Left forelimb (tissue), 1 donor: ENCODE measurements at regions not wholly inside any gene's neighbourhood (a gene's known extent, or its start where the extent isn't known, plus 50 kb on each side); places are given as distances from the start of the nearest gene placed in this dataset.

Source experiments
- DNase-seq: peaks from one replicate; pipeline ENCODE4 v3.0.0-alpha.2; 2018; ENCODE audit warnings: low spot score

DNA sequence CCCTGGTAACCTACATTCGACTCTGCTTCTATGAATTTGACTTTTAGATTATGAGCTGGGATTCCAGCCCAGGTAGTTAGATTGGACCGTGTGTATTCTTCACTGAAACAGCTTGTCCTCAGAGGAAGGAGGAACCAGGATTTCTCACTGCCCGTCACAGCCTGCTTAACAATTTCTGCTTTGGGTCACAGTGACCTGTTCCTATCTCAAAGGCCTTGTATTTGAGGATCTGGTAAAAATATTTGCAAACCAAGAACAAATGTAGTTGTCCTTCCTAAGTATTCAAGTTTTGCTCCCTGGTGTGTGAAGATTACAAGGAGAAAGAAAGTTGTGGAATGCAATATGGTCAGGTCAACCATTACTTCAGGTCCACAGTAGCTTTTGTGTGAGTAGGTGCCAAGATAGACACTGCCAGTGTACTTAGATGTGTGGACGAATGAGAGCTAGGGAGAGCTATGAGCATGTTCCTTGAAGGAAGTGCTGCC is 55.1 kb downstream of the KIF4B start:
- DNase-seq, result no peak

- DNase-seq, result no peak
Measured at GRCh38 chr5:155069961-155070360, 56.4 kb downstream of the KIF4B start.

DNA sequence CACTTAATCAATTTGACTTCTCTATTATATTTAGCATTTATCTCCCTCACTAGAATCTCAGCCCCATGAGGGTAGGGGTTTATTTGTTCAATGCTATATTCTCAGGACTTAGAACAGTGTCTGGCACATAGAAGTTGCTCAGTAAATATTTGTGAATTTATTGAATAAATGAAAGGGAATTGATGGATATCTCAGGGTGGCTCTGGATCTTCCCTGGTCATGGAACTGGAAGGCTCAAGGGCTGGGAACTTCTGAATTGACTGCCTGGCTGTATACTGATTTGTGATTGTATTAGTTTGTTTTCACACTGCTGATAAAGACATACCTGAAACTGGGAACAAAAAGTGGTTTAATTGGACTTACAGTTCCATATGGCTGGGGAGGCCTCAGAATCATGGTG is 57.2 kb downstream of the KIF4B start:
- no peak for DNase-seq

- DNase-seq, result no peak
Measured at GRCh38 chr5:155076379-155076778, 62.8 kb downstream of the KIF4B start.

GRCh38 chr5:155079698-155080097 is 66.1 kb downstream of the KIF4B start:
- DNase-seq, result no peak

GRCh38 chr5:155080721-155081120 is 67.2 kb downstream of the KIF4B start:
- DNase-seq, result no peak

DNA sequence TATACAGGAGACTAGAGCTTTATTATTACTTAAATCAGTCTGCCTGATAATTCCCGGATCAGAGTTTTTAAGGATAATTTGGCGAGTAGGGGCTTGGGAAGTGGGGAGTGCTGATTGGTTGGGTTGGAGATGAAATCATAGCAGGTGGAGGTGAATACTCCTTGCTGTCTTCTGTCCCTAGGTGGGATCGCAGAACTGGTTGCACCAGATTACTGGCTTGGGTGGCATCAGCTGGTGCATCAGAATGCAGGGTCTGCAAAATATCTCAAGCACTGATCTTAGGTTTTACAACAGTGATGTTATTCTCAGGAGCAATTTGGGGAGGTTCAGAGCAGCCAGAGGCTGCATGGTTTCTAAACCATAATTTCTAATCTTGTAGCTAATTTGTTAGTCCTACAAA is 68.1 kb downstream of the KIF4B start:
- no peak for DNase-seq

DNA sequence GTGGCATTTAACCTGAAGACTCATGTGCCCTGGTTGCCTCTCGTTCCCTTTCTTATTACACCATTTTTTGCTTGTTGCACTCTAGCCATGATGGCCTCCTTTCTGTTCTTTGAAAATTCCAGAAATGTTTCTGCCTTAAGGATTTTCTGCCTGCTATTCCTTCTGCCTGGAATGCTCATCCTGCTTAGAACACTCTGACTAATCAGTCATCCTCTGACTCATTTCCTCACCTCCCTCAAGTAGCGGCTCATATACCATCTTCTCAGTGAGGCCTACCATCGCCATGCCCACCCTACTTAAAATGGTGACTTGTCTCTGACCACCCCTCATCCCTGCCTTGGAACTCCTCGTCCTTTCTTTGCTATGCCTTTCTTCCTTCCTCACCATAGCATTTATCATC is 68.8 kb downstream of the KIF4B start:
- DNase-seq, result no peak

DNA sequence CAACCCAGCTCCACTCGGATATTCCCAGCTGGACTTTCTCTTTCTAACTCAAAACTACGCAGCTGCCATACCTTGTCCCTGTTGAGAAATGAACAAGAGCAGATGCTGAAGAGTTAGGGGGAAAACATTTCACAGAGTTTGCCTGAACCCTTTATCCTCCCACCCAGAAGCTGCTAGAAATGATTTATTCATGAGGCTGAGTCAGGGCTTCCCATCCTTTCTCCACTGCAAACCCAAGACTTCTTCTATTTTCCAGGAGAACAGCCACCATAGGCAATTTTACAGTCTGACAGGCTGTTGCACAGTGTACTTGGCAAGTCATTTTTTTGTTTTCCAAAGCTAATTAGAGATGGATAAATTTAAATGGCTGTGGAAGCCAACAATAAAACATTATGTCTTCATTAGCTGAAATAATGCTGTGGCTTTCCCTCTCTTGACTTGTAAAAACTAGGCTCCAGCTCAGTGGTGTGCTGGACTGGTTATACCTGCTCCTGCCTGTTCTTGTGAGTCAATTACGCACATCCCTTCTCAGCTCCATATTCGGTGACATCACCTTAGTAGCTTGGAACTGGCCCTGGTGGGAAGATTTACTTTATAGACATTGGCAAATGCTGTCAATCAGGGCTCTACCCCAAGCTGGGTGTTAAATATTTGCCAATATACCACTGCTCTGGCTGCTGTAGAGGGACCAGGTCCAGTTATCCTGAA is 71.9 kb downstream of the KIF4B start:
- DNase-seq, result no peak

DNA sequence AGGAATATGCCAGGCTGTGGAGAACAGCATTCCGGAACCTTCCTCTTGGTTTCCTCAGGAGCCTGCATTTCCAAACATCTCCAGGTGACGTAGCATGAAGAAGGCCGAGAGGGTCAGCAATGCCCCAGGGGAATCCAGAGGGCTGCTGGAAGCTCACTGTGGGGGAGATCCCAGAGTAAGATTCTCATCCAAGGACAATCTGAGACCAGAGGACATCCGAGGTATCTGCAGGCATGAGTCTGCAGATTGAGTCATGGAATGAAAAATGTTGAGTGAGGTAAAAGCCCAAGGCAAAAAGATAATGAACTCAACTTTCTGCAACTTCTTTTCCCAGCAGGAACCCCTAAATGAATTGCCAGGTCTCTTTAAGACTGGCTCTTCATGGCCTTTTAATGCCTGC is 73.5 kb downstream of the KIF4B start:
- no peak for DNase-seq

DNA sequence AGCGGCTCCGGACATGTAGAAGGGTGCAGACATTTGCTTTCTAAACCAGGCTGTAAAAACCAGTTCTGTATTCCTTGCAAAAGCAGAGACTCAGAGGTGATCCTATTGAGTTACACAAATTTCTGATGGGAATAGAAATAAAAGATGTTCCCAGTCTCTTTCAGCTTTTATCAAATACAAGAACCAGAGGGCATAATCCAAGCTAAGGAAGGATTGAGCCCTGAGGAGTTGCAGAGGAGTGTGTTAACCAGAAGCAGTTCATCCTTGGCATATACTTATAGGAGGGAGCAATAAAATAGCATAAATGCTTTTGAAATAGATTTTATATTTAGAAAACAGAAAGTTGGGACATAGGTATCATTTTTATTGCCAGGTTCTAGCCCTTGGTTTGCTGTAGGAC is 75.3 kb downstream of the KIF4B start:
- DNase-seq, result no peak

DNA sequence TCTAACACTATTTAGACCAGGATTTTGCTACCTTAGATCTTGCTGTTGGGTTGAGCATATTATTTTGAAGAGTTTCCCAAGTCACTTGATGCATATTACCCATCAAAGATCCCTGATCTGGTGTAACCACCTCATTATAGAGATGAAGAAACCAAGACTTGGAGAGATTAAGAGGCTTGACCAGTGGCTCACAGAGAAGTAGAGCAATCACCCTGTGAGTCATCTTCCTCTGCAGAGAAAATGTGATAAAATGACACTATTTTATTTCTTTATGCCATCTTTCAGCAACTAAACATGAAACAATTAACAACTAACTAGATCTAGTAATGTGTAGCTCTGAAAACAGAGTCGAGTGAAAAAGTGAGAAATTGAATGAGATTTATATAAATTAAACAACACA is 76.1 kb downstream of the KIF4B start:
- DNase-seq, result no peak

- DNase-seq, result no peak
Measured at GRCh38 chr5:155091063-155091648, 77.6 kb downstream of the KIF4B start.

- no peak for DNase-seq
Measured at GRCh38 chr5:155091768-155092717, 78.5 kb downstream of the KIF4B start.

- DNase-seq, result no peak
Measured at GRCh38 chr5:155094455-155094854, 80.9 kb downstream of the KIF4B start.

DNA sequence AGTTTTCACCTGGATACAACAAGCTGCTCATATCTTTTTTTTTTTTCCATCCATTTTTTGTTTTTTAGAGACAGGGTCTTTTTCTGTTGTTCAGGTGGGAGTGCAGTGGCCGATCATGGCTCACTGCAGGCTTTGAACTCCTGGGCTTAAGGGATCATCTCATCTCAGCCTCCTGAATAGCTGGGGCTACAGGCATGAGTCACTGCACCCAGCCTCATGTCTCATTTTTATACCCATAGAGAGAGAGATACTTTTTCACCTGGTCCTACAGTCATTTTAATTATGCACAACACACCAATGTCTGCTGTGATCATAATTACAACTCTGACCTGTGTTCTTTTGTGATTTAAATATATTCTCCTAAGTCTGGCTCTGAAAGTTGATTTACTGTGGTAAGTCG is 84.4 kb downstream of the KIF4B start:
- DNase-seq, result no peak

DNA sequence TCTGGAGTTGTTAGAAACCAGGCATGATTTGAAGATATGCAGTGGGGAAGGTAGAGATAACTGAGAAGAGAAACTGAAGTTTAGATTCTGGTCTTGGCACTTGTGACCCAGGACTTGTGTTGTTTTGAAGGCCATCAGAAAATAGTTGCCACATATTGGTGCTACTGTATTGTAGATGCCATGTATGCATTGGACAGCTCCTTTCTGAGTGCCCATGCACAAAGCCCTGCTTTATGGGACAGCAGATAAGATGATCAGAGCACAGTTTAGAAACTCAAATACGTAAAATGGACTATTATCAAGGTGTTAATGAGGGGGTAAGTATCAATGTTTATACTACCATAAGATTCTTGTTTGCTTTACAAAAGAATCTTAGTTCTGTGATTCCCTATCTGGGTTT is 84.9 kb downstream of the KIF4B start:
- DNase-seq, result no peak

DNA sequence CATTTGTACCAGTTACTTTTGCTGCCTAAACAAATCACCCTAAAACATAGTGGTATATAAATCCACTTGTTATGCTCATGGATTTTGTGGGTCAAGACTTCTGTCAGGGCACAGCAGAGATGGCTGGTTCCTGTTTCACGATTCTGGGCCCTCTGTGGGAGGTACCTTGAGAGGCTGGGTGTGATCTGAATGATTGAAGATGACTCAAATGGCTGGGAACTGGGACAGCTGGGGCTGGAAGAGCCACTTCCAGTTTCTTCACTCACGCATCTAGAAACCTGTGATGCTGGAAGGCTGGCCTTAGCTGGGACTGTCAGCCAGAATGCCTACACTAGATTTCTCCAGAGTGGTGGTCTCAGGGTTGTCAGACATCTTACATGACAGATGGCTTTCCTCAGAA is 88.1 kb downstream of the KIF4B start:
- DNase-seq, result no peak

- no peak for DNase-seq
Measured at GRCh38 chr5:155103146-155103545, 89.6 kb downstream of the KIF4B start.

- DNase-seq, result no peak
Measured at GRCh38 chr5:155104441-155104840, 90.9 kb downstream of the KIF4B start.

DNA sequence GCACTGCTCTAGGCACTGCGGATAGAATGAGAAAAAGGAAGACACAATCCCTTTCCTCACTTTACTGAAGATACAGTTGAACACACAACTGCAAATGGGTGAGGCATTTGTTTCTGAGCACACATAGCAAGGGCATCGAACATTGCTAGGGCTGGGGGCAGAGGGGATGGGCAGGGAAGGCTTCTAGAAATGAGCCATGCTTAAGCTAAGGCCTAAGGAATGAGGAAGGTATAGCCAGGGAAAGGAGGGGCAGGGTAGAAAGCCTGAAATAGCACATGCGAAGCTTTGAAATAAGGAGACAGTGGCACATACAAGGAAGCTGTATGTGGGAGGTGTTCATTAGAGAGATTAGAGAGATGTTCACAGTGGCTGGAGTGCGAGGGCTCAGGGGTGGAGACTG is 92.7 kb downstream of the KIF4B start:
- DNase-seq, result no peak

- DNase-seq, result no peak
Measured at GRCh38 chr5:155113888-155114287, 100.3 kb downstream of the KIF4B start.

- DNase-seq, result no peak
Measured at GRCh38 chr5:155114655-155115054, 101.1 kb downstream of the KIF4B start.
